Cerebellar cortex (tissue), 1 donor: ENCODE measurements at regions not wholly inside any gene's neighbourhood (a gene's known extent, or its start where the extent isn't known, plus 50 kb on each side); places are given as distances from the start of the nearest gene placed in this dataset.
"Not testable (repeated sequence)": the region's sequence is repeated elsewhere in the genome, so short reads cannot be mapped to it uniquely, and the experiment has no call there.

Source experiments
- DNase-seq: peaks from one replicate; pipeline ENCODE4 v3.0.0-alpha.2; 2015; ENCODE audit warnings: low spot score

- DNase-seq = no peak
Measured at GRCh38 chr2:147275943-147276342, 568.9 kb upstream of the ACVR2A start.

GRCh38 chr2:147273628-147274027 lies 571.2 kb upstream of the ACVR2A start:
- DNase-seq = no peak

GRCh38 chr2:147273106-147273505 lies 571.7 kb upstream of the ACVR2A start:
- no peak for DNase-seq

GRCh38 chr2:147269581-147269980 lies 575.2 kb upstream of the ACVR2A start:
- DNase-seq = not testable (repeated sequence)

GRCh38 chr2:147260241-147260640 lies 584.6 kb upstream of the ACVR2A start:
- DNase-seq = no peak

GRCh38 chr2:147255812-147256211 lies 589.0 kb upstream of the ACVR2A start:
- DNase-seq = peak; percentile 21

GRCh38 chr2:147250652-147251356 lies 594.0 kb upstream of the ACVR2A start:
- no peak for DNase-seq

GRCh38 chr2:147247749-147248148 lies 597.1 kb upstream of the ACVR2A start:
- DNase-seq = no peak

- no peak for DNase-seq
Measured at GRCh38 chr2:147242445-147242844, 602.4 kb upstream of the ACVR2A start.

- DNase-seq = no peak
Measured at GRCh38 chr2:147236601-147237000, 608.2 kb upstream of the ACVR2A start.

GRCh38 chr2:147232225-147232669 lies 612.6 kb upstream of the ACVR2A start:
- no peak for DNase-seq

- no peak for DNase-seq
Measured at GRCh38 chr2:147231607-147232006, 613.2 kb upstream of the ACVR2A start.

GRCh38 chr2:147231081-147231480 lies 613.7 kb upstream of the ACVR2A start:
- DNase-seq = no peak

GRCh38 chr2:147227313-147227712 lies 617.5 kb upstream of the ACVR2A start:
- no peak for DNase-seq

GRCh38 chr2:147224070-147224469 lies 620.8 kb upstream of the ACVR2A start:
- no peak for DNase-seq

- no peak for DNase-seq
Measured at GRCh38 chr2:147223553-147224060, 621.2 kb upstream of the ACVR2A start.

GRCh38 chr2:147223119-147223518 lies 621.7 kb upstream of the ACVR2A start:
- no peak for DNase-seq

- no peak for DNase-seq
Measured at GRCh38 chr2:147222506-147222905, 622.3 kb upstream of the ACVR2A start.

GRCh38 chr2:147214914-147215313 lies 629.9 kb upstream of the ACVR2A start:
- DNase-seq = no peak

GRCh38 chr2:147211484-147211883 lies 633.3 kb upstream of the ACVR2A start:
- no peak for DNase-seq

GRCh38 chr2:147204102-147204501 lies 640.7 kb upstream of the ACVR2A start:
- no peak for DNase-seq

- DNase-seq = peak; percentile 82
Measured at GRCh38 chr2:147198651-147199171, 646.1 kb upstream of the ACVR2A start.

GRCh38 chr2:147197754-147198483 lies 646.9 kb upstream of the ACVR2A start:
- DNase-seq = peak; percentile 2
